CD14-positive monocyte (primary cell): ENCODE measurements at regions not wholly inside any gene's neighbourhood (a gene's known extent, or its start where the extent isn't known, plus 50 kb on each side); places are given as distances from the start of the nearest gene placed in this dataset.

Experiments
- DNase-seq, 3 donors: peaks; one replicate each; pipeline ENCODE4 v3.0.0-alpha.2; 2011 to 2022
- H2AFZ ChIP-seq: 2 replicates; pipeline ENCODE4 v1.6.0; 2012; ENCODE audit warnings: mild to moderate bottlenecking, low read depth, low read length, inconsistent platforms; ENCODE audit not compliant: insufficient read depth, poor library complexity, severe bottlenecking
- H3K27ac ChIP-seq, 2 donors: 1 replicate in 1 of 2; 2 replicates in 1 of 2; pipeline ENCODE4 v1.5.1; 2012 to 2013; ENCODE audit warnings: low read length in 2 of 2, control low read depth in 1 of 2, inconsistent platforms in 1 of 2, low read depth in 1 of 2, mild to moderate bottlenecking in 1 of 2
- H3K27me3 ChIP-seq, 2 donors: one replicate each; pipeline versions ENCODE4 v1.6.0 to v1.6.1; 2011 to 2013; ENCODE audit warnings: low read length in 2 of 2; ENCODE audit not compliant: control insufficient read depth in 2 of 2, insufficient read depth in 2 of 2
- H3K36me3 ChIP-seq, 2 donors: replicated peaks in 1 of 2; 1 replicate in 1 of 2; 2 replicates in 1 of 2; pipeline versions ENCODE4 v1.5.1 to v1.6.1; 2012 to 2013; ENCODE audit warnings: low read length in 2 of 2, control low read depth in 1 of 2, inconsistent platforms in 1 of 2, mild to moderate bottlenecking in 1 of 2; ENCODE audit not compliant: insufficient read depth in 2 of 2, control insufficient read depth in 1 of 2
- H3K4me1 ChIP-seq, 2 donors: 1 replicate in 1 of 2; 2 replicates in 1 of 2; pipeline versions ENCODE4 v1.5.1 to v1.6.1; 2012 to 2013; ENCODE audit warnings: low read length in 2 of 2, control low read depth in 1 of 2, inconsistent platforms in 1 of 2, mild to moderate bottlenecking in 1 of 2, moderate library complexity in 1 of 2; ENCODE audit not compliant: insufficient read depth in 2 of 2, control insufficient read depth in 1 of 2
- H3K4me2 ChIP-seq: replicated peaks from 2 replicates; pipeline ENCODE3; 2012; ENCODE audit warnings: low read length, moderate library complexity, mild to moderate bottlenecking; ENCODE audit not compliant: poor library complexity, severe bottlenecking; ENCODE audit errors: extremely low read depth
- H3K4me3 ChIP-seq, 3 experiments: fragments of 200-600 bp in 1 of 3; sonication (generic) in 1 of 3; replicated peaks in 1 of 3; 1 replicate in 2 of 3; 2 replicates in 1 of 3; pipeline ENCODE4 v1.5.1; 2011 to 2013; ENCODE audit warnings: low read length in 3 of 3, mild to moderate bottlenecking in 3 of 3, control low read depth in 2 of 3, low read depth in 2 of 3, inconsistent platforms in 1 of 3, moderate library complexity in 1 of 3
- H3K79me2 ChIP-seq: 2 replicates; pipeline ENCODE4 v1.6.0; 2012; ENCODE audit warnings: mild to moderate bottlenecking, control low read depth, inconsistent platforms, low read length, moderate library complexity; ENCODE audit not compliant: insufficient read depth
- H3K9ac ChIP-seq: 2 replicates; pipeline ENCODE4 v1.6.0; 2017; ENCODE audit warnings: low read length, mild to moderate bottlenecking; ENCODE audit not compliant: insufficient read depth, poor library complexity, severe bottlenecking
- H3K9me3 ChIP-seq, 2 donors: replicated peaks in 1 of 2; 1 replicate in 1 of 2; 2 replicates in 1 of 2; pipeline versions ENCODE4 v1.5.1 to v1.6.1; 2012 to 2013; ENCODE audit warnings: low read length in 2 of 2, control low read depth in 1 of 2; ENCODE audit not compliant: control insufficient read depth in 1 of 2, insufficient read depth in 1 of 2
- H4K20me1 ChIP-seq: 2 replicates; pipeline ENCODE4 v1.6.0; 2012; ENCODE audit warnings: mild to moderate bottlenecking, low read length, control low read depth, moderate library complexity; ENCODE audit not compliant: insufficient read depth
- H3K27ac Mint-ChIP-seq, 7 donors: one replicate each; pipeline ENCODE4 v1.8.0; 2020; ENCODE audit warnings: mild to moderate bottlenecking in 7 of 7, mixed read lengths in 7 of 7, moderate library complexity in 6 of 7, inconsistent platforms in 2 of 7
- H3K27me3 Mint-ChIP-seq, 3 donors: one replicate each; pipeline ENCODE4 v1.8.0; 2021 to 2022; ENCODE audit warnings: low read depth in 3 of 3, mild to moderate bottlenecking in 3 of 3, mixed read lengths in 3 of 3, moderate library complexity in 3 of 3, inconsistent platforms in 1 of 3
- H3K36me3 Mint-ChIP-seq, 2 donors: one replicate each; pipeline ENCODE4 v1.8.0; 2020; ENCODE audit warnings: mixed read lengths in 2 of 2, inconsistent platforms in 1 of 2, mild to moderate bottlenecking in 1 of 2
- H3K4me1 Mint-ChIP-seq: one replicate; pipeline ENCODE4 v1.8.0; 2020; ENCODE audit warnings: mild to moderate bottlenecking, mixed read lengths
- H3K4me3 Mint-ChIP-seq, 2 donors: one replicate each; pipeline ENCODE4 v1.8.0; 2020; ENCODE audit warnings: mild to moderate bottlenecking in 2 of 2, mixed read lengths in 2 of 2, moderate library complexity in 1 of 2
- H3K9me3 Mint-ChIP-seq, 7 donors: one replicate each; pipeline ENCODE4 v1.8.0; 2020 to 2022; ENCODE audit warnings: mixed read lengths in 7 of 7, mild to moderate bottlenecking in 6 of 7, moderate library complexity in 6 of 7, inconsistent platforms in 2 of 7
- CTCF ChIP-seq: fragments of 200-600 bp; IDR thresholded peaks from one replicate; pipeline ENCODE4 v1.8.0; 2022; ENCODE audit warnings: antibody characterized with exemption, mild to moderate bottlenecking
- WGBS: methylation state at CpG from one replicate; pipeline ENCODE4 v1.1.5; 2013; ENCODE audit warnings: missing lambda C conversion rate; ENCODE audit not compliant: insufficient coverage; 5-methylcytosine and 5-hydroxymethylcytosine counted together
- intact Hi-C, 2 donors: fragments of 100-400 bp; cut with micrococcal nuclease; formaldehyde crosslinking; loops; one replicate each; pipeline versions ENCODE4 v1.15.0 to v1.15.1; 2023

- H3K4me3 ChIP-seq = no peak overlapping the region
- no peak for DNase-seq
- no peak overlapping the region for H2AFZ ChIP-seq
- H3K9ac ChIP-seq = no peak overlapping the region
- H3K9me3 ChIP-seq = no peaks in the 10 kb centered on the region
- no peaks in the 10 kb centered on the region for H3K36me3 ChIP-seq
- Mint-ChIP-seq H3K4me1 (no peaks in the 10 kb centered on the region), H3K27me3 (peaks cover 0 to 2% (median 0%) of the 10 kb centered on the region in 3 donors), H3K36me3 (no peaks in the 10 kb centered on the region), H3K9me3 (no peaks in the 10 kb centered on the region), H3K4me3 (no peak overlapping the region), H3K27ac (no peak overlapping the region)
- intact Hi-C loops = no loop called here
- no peaks in the 10 kb centered on the region for H3K27me3 ChIP-seq
- no peak overlapping the region for H3K27ac ChIP-seq
- WGBS = 39% methylated on average over 2 of the region's 2 CpGs
- H3K79me2 ChIP-seq = no peaks in the 10 kb centered on the region
- H3K4me1 ChIP-seq = no peaks in the 10 kb centered on the region
- no peak for TF ChIP-seq CTCF
- no peaks in the 10 kb centered on the region for H4K20me1 ChIP-seq
- no peak overlapping the region for H3K4me2 ChIP-seq
Measured at GRCh38 chr14:106681568-106681967, 1155.2 kb downstream of the TMEM121 start.

GRCh38 chr14:106683631-106684030, 1157.2 kb downstream of the TMEM121 start:
- Histone ChIP-seq H4K20me1 (no peaks in the 10 kb centered on the region), H3K79me2 (no peaks in the 10 kb centered on the region), H3K27me3 (no peaks in the 10 kb centered on the region), H3K4me2 (no peak overlapping the region), H3K4me1 (no peaks in the 10 kb centered on the region), H2AFZ (no peak overlapping the region), H3K9ac (no peak overlapping the region), H3K9me3 (no peaks in the 10 kb centered on the region), H3K36me3 (no peaks in the 10 kb centered on the region), H3K4me3 (no peak overlapping the region), H3K27ac (no peak overlapping the region)
- Mint-ChIP-seq H3K27ac (no peak overlapping the region), H3K4me3 (no peak overlapping the region), H3K9me3 (no peaks in the 10 kb centered on the region), H3K4me1 (no peaks in the 10 kb centered on the region), H3K27me3 (peaks cover 0 to 2% (median 0%) of the 10 kb centered on the region in 3 donors), H3K36me3 (no peaks in the 10 kb centered on the region)
- intact Hi-C loops = no loop called here
- WGBS = 100% methylated on average over 1 of the region's 4 CpGs
- TF ChIP-seq CTCF = no peak
- no peak for DNase-seq
